Osteoblast (primary cell): ENCODE measurements at regions not wholly inside any gene's neighbourhood (a gene's known extent, or its start where the extent isn't known, plus 50 kb on each side); places are given as distances from the start of the nearest gene placed in this dataset.

Experiments
- DNase-seq: peaks from one replicate; pipeline ENCODE4 v3.0.0; 2011; ENCODE audit warnings: low spot score, mixed read lengths; ENCODE audit not compliant: insufficient read length; ENCODE audit errors: missing footprints
- H2AFZ ChIP-seq: 2 replicates; pipeline ENCODE4 v1.6.0; 2011; ENCODE audit warnings: mild to moderate bottlenecking, low read length
- H3K27ac ChIP-seq: 2 replicates; pipeline ENCODE4 v1.5.1; 2011; ENCODE audit warnings: mild to moderate bottlenecking, low read depth, low read length, moderate library complexity
- H3K27me3 ChIP-seq: 2 replicates; pipeline ENCODE4 v1.6.0; 2012; ENCODE audit warnings: mild to moderate bottlenecking, control low read depth, inconsistent platforms, low read length, moderate library complexity; ENCODE audit not compliant: insufficient read depth
- H3K36me3 ChIP-seq: 2 replicates; pipeline ENCODE4 v1.5.1; 2011; ENCODE audit warnings: mild to moderate bottlenecking, low read length, control low read depth, moderate library complexity; ENCODE audit not compliant: insufficient read depth
- H3K4me1 ChIP-seq: 2 replicates; pipeline ENCODE4 v1.5.1; 2011; ENCODE audit warnings: mild to moderate bottlenecking, low read length, control low read depth, moderate library complexity; ENCODE audit not compliant: insufficient read depth
- H3K4me2 ChIP-seq: 2 replicates; pipeline ENCODE4 v1.6.0; 2011; ENCODE audit warnings: mild to moderate bottlenecking, low read length; ENCODE audit not compliant: insufficient read depth
- H3K4me3 ChIP-seq: fragments of 200-600 bp; sonication (generic); 3 replicates; pipeline ENCODE4 v1.5.1; 2012; ENCODE audit warnings: mild to moderate bottlenecking, low read length, inconsistent platforms; ENCODE audit not compliant: insufficient read depth
- H3K79me2 ChIP-seq: 2 replicates; pipeline ENCODE4 v1.6.0; 2012; ENCODE audit warnings: mild to moderate bottlenecking, low read length, control low read depth, inconsistent platforms; ENCODE audit not compliant: insufficient read depth
- H3K9me3 ChIP-seq: 2 replicates; pipeline ENCODE4 v1.5.1; 2011; ENCODE audit warnings: low read depth, low read length, control low read depth
- H4K20me1 ChIP-seq: 2 replicates; pipeline ENCODE4 v1.6.0; 2012; ENCODE audit warnings: mild to moderate bottlenecking, low read length, control low read depth; ENCODE audit not compliant: insufficient read depth
- CTCF ChIP-seq: IDR thresholded peaks from 2 replicates; pipeline ENCODE4 v1.5.1; 2011; ENCODE audit warnings: mild to moderate bottlenecking, low read depth, low read length, moderate library complexity; ENCODE audit errors: extremely low read depth

GRCh38 chr3:20353286-20353685 is 167.3 kb upstream of the SGO1 start:
- Histone ChIP-seq H4K20me1 (no peaks in the 10 kb centered on the region), H3K27me3 (no peaks in the 10 kb centered on the region), H3K9me3 (no peaks in the 10 kb centered on the region), H3K4me1 (no peaks in the 10 kb centered on the region), H3K36me3 (no peaks in the 10 kb centered on the region), H3K4me2 (no peak overlapping the region), H3K79me2 (no peaks in the 10 kb centered on the region), H3K27ac (no peak overlapping the region), H2AFZ (no peak overlapping the region), H3K4me3 (no peak overlapping the region)
- no peak for TF ChIP-seq CTCF
- no peak for DNase-seq

- Histone ChIP-seq H2AFZ (no peak overlapping the region), H3K27me3 (no peaks in the 10 kb centered on the region), H3K4me2 (no peak overlapping the region), H3K36me3 (no peaks in the 10 kb centered on the region), H3K4me3 (no peak overlapping the region), H3K27ac (no peak overlapping the region), H3K4me1 (no peaks in the 10 kb centered on the region), H3K9me3 (no peaks in the 10 kb centered on the region), H4K20me1 (no peaks in the 10 kb centered on the region), H3K79me2 (no peaks in the 10 kb centered on the region)
- no peak for TF ChIP-seq CTCF
- no peak for DNase-seq
These were observed 166.7 kb upstream of the SGO1 start for GRCh38 chr3:20352546-20353179.

GRCh38 chr3:20350449-20350848 is 164.4 kb upstream of the SGO1 start:
- H3K27me3 ChIP-seq: no peaks in the 10 kb centered on the region
- H2AFZ ChIP-seq: no peak overlapping the region
- no peaks in the 10 kb centered on the region for H3K4me1 ChIP-seq
- no peak overlapping the region for H3K27ac ChIP-seq
- H3K9me3 ChIP-seq: no peaks in the 10 kb centered on the region
- TF ChIP-seq CTCF: no peak
- no peak overlapping the region for H3K4me2 ChIP-seq
- no peak for DNase-seq
- no peaks in the 10 kb centered on the region for H4K20me1 ChIP-seq
- no peaks in the 10 kb centered on the region for H3K36me3 ChIP-seq
- H3K4me3 ChIP-seq: no peak overlapping the region
- H3K79me2 ChIP-seq: no peaks in the 10 kb centered on the region

GRCh38 chr3:20346916-20347315 is 160.9 kb upstream of the SGO1 start:
- no peak overlapping the region for H3K4me3 ChIP-seq
- no peaks in the 10 kb centered on the region for H3K9me3 ChIP-seq
- no peak overlapping the region for H3K4me2 ChIP-seq
- no peak for DNase-seq
- H2AFZ ChIP-seq: no peak overlapping the region
- no peak overlapping the region for H3K27ac ChIP-seq
- H4K20me1 ChIP-seq: no peaks in the 10 kb centered on the region
- no peaks in the 10 kb centered on the region for H3K4me1 ChIP-seq
- no peaks in the 10 kb centered on the region for H3K79me2 ChIP-seq
- no peaks in the 10 kb centered on the region for H3K27me3 ChIP-seq
- no peaks in the 10 kb centered on the region for H3K36me3 ChIP-seq
- no peak for TF ChIP-seq CTCF
